ENCODE measurements at regions not wholly inside any gene's neighbourhood (a gene's known extent, or its start where the extent isn't known, plus 50 kb on each side); places are given as distances from the start of the nearest gene placed in this dataset.

DNA sequence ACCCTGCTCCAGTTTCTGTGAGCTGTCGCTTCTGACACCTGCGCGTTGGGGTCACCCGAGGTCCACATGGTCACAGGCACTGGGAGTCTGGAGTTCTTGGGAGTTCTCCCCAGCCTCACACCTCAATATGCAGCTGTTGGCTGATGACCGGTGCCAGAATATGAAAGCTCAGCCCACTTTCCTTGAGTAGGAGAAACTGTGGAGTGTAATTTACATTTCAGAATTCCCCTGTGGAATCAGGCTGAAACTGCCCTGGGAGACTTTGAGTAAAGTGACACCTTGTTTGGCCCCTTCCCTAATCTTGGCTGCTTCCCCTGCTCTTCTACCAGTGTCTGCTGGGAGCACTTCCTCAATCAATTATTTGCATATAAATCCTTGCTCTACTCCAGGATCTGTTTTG, 255.9 kb downstream of the NFKBIZ start:
- FAIRE-seq (no peak), DNase-seq (ENCODE audit: low read depth) (no peak)
- TF ChIP-seq, protein P1, sequence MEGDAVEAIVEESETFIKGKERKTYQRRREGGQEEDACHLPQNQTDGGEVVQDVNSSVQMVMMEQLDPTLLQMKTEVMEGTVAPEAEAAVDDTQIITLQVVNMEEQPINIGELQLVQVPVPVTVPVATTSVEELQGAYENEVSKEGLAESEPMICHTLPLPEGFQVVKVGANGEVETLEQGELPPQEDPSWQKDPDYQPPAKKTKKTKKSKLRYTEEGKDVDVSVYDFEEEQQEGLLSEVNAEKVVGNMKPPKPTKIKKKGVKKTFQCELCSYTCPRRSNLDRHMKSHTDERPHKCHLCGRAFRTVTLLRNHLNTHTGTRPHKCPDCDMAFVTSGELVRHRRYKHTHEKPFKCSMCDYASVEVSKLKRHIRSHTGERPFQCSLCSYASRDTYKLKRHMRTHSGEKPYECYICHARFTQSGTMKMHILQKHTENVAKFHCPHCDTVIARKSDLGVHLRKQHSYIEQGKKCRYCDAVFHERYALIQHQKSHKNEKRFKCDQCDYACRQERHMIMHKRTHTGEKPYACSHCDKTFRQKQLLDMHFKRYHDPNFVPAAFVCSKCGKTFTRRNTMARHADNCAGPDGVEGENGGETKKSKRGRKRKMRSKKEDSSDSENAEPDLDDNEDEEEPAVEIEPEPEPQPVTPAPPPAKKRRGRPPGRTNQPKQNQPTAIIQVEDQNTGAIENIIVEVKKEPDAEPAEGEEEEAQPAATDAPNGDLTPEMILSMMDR (IDR thresholded peaks at IDR 0.05; ENCODE audit: insufficient read depth, low read length, severe bottlenecking): no peak
- no peaks in the 10 kb centered on the region for H3K36me3 ChIP-seq (ENCODE audit: control insufficient read depth, insufficient read depth, low read length)
- no peaks in the 10 kb centered on the region for H3K27me3 ChIP-seq (ENCODE audit: control insufficient read depth, insufficient read depth, low read length)
- no peak overlapping the region for H3K4me3 ChIP-seq (ENCODE audit: low read depth, low read length)

DNA sequence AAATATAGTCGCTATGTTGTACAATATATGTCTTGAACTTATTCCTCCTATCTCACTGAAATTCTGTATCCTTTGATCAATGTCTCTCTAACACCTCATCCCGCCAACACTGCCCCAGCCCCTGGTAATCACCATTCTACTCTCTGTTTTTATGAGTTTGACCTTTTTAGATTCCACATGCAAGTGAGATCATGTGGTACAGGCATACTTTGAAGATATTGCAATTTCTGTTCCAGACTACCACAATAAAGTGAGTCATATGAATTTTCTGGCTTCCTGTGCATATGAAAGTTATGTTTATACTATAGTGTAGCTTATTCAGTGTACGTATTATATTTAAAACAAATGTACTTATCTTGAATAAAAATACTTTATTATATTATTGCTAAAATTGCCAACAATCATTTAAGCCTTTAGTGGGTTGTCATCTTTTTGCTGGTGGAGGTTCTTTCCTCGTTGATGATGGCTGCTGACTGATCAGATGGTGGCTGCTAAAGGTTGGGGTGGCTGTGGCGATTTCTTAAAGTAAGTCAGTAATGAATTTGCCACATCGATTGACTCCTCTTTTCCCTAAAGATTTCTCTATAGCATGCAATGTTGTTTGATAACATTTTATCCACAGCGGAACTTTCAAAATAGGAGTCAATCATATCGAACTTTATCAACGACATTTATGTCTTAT, 257.2 kb downstream of the NFKBIZ start:
- H3K36me3 ChIP-seq (ENCODE audit: control insufficient read depth, insufficient read depth, low read length): no peaks in the 10 kb centered on the region
- H3K4me3 ChIP-seq (ENCODE audit: low read depth, low read length): no peak overlapping the region
- TF ChIP-seq, protein P1 (IDR thresholded peaks at IDR 0.05; ENCODE audit: insufficient read depth, low read length, severe bottlenecking): no peak
- DNase-seq (ENCODE audit: low read depth) (peak; percentile 64), FAIRE-seq (no peak)
- H3K27me3 ChIP-seq (ENCODE audit: control insufficient read depth, insufficient read depth, low read length): no peaks in the 10 kb centered on the region

DNA sequence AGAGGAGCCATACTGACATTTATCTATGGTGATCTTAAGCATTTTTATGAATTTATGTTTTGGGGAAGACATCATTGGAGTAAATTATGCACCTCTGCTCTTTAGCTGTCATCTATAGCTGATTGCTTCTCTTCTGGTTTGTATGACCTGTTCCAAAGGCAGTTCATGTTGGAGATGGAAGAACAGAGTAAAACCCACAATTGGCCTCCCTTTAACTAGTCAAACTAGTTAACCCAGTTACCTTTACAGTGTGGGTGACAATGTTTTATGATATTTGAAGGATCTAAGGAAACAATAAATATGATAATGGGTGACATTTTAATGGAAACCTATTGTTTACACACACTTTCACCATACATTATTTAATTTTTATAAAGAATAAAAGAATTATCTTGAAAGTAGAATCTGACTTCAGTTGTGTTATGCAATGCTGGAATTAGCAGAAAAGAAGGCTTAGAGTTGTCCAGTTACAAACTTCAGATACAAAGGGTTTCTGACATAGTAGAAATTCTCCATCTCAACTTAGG, 263.5 kb downstream of the NFKBIZ start:
- Histone ChIP-seq H3K27me3 (ENCODE audit: control insufficient read depth, insufficient read depth, low read length) (no peaks in the 10 kb centered on the region), H3K36me3 (ENCODE audit: control insufficient read depth, insufficient read depth, low read length) (no peaks in the 10 kb centered on the region), H3K4me3 (ENCODE audit: low read depth, low read length) (no peak overlapping the region)
- no peak for FAIRE-seq
- peak; percentile 26 for DNase-seq (ENCODE audit: low read depth)
- TF ChIP-seq, protein P1 (IDR thresholded peaks at IDR 0.05; ENCODE audit: insufficient read depth, low read length, severe bottlenecking): no peak

DNA sequence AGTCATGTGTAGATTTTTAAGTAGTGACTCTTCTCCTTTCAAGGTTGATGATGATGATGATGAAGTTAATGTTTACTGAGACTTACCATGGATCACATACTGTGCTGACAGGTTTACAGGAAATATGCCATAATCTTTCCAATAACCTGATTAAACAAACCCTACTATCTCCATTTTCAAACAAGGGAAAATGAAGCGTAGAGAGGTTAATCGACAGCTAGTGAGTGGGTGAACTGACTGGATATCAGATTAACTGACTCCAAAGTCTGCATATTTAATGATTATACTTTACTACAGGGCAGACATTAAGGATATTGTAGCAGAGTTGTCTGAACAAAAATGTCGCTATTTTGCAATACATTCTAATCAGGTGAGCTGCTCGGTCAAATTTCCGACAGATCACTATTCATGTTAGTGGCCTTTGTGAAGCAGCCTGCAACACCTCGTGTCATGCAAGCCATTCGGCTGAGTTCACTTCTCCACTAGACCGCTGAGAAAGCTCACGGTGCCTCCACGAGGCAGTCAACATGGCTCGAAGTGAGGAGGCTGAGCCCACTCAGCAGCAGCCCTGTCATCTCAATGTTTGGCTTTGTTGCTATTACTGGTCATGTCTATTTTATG, 264.2 kb downstream of the NFKBIZ start:
- FAIRE-seq (peak; percentile 50), DNase-seq (ENCODE audit: low read depth) (peak; percentile 32)
- Histone ChIP-seq H3K27me3 (ENCODE audit: control insufficient read depth, insufficient read depth, low read length) (no peaks in the 10 kb centered on the region), H3K36me3 (ENCODE audit: control insufficient read depth, insufficient read depth, low read length) (no peaks in the 10 kb centered on the region), H3K4me3 (ENCODE audit: low read depth, low read length) (no peak overlapping the region)
- TF ChIP-seq, protein P1 (IDR thresholded peaks at IDR 0.05; ENCODE audit: insufficient read depth, low read length, severe bottlenecking): no peak

DNA sequence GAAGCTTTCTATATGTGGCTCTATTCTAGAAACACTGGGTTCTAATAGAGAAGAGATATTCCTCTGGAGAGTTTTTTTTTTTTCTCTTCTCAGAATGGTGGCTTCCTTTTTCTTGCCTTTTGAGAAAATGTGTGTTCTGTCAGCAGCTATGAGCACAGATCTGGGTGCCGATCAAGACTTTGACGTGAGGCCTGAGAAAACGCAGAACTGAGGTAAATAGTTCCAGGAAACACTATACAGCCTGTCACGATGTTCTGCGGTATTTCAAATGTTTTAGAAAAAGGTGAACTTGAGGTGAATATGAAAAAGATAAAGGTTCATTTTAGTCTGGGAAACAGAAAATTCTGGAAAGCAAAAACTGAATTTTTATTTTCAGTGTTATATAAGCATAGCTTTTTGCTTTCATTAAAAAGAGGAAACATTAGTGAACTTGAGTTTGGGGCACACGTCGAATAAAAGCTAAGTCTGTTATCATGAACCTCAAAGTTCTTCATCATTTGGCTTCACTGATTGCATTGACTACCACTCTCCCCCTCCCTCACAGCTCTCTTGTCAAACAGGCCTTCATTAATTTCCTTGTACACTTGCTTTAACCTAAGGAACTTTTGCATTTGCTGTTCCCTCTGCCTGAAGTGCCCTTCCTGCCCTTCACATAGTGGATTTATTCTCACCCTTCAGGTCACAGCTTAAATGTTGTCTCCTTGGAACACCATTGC, 265.1 kb downstream of the NFKBIZ start:
- FAIRE-seq (no peak), DNase-seq (ENCODE audit: low read depth) (no peak)
- TF ChIP-seq, protein P1 (IDR thresholded peaks at IDR 0.05; ENCODE audit: insufficient read depth, low read length, severe bottlenecking): no peak
- Histone ChIP-seq H3K27me3 (ENCODE audit: control insufficient read depth, insufficient read depth, low read length) (no peaks in the 10 kb centered on the region), H3K4me3 (ENCODE audit: low read depth, low read length) (no peak overlapping the region), H3K36me3 (ENCODE audit: control insufficient read depth, insufficient read depth, low read length) (no peaks in the 10 kb centered on the region)
